ENCODE measurements at regions not wholly inside any gene's neighbourhood (a gene's known extent, or its start where the extent isn't known, plus 50 kb on each side); places are given as distances from the start of the nearest gene placed in this dataset.

- no peak overlapping the region for H3K27ac ChIP-seq (replicated peaks)
- no peak overlapping the region for H3K4me3 ChIP-seq (replicated peaks; ENCODE audit: insufficient read depth, low read length)
- H3K27me3 ChIP-seq (ENCODE audit: insufficient read depth, poor library complexity, severe bottlenecking): no peaks in the 10 kb centered on the region
- peak in 1 of 2 experiments; percentile 36 for DNase-seq (ENCODE audit: low read depth in 1 of 2, low spot score in 1 of 2)
- no peak for TF ChIP-seq GABPA (IDR thresholded peaks at IDR 0.05; ENCODE audit: low read depth)
- TF ChIP-seq POLR2AphosphoS5 (IDR thresholded peaks at IDR 0.05; ENCODE audit: low read depth): no peak
- no peak for TF ChIP-seq SPI1 (IDR thresholded peaks at IDR 0.05; ENCODE audit: borderline replicate concordance, low read depth)
- TF ChIP-seq CTCF (IDR thresholded peaks at IDR 0.05; ENCODE audit: insufficient read depth, low read length): no peak
- TF ChIP-seq REST (IDR thresholded peaks at IDR 0.05; ENCODE audit: insufficient replicate concordance, low read depth): no peak
Observed at GRCh38 chr1:56329970-56330369, 249.4 kb downstream of the PLPP3 start.

GRCh38 chr1:56327195-56327594 lies 252.2 kb downstream of the PLPP3 start:
- H3K27ac ChIP-seq (replicated peaks): no peak overlapping the region
- TF ChIP-seq REST (IDR thresholded peaks at IDR 0.05; ENCODE audit: insufficient replicate concordance, low read depth) (no peak), SPI1 (IDR thresholded peaks at IDR 0.05; ENCODE audit: borderline replicate concordance, low read depth) (no peak), GABPA (IDR thresholded peaks at IDR 0.05; ENCODE audit: low read depth) (no peak), CTCF (IDR thresholded peaks at IDR 0.05; ENCODE audit: insufficient read depth, low read length) (no peak), POLR2AphosphoS5 (IDR thresholded peaks at IDR 0.05; ENCODE audit: low read depth) (no peak)
- H3K4me3 ChIP-seq (replicated peaks; ENCODE audit: insufficient read depth, low read length): no peak overlapping the region
- H3K27me3 ChIP-seq (ENCODE audit: insufficient read depth, poor library complexity, severe bottlenecking): no peaks in the 10 kb centered on the region
- no peak for DNase-seq (ENCODE audit: low read depth in 1 of 2, low spot score in 1 of 2)

GRCh38 chr1:56326056-56326455 lies 253.3 kb downstream of the PLPP3 start:
- Histone ChIP-seq H3K4me3 (replicated peaks; ENCODE audit: insufficient read depth, low read length) (no peak overlapping the region), H3K27ac (replicated peaks) (no peak overlapping the region), H3K27me3 (ENCODE audit: insufficient read depth, poor library complexity, severe bottlenecking) (no peaks in the 10 kb centered on the region)
- TF ChIP-seq CTCF (IDR thresholded peaks at IDR 0.05; ENCODE audit: insufficient read depth, low read length) (no peak), GABPA (IDR thresholded peaks at IDR 0.05; ENCODE audit: low read depth) (no peak), SPI1 (IDR thresholded peaks at IDR 0.05; ENCODE audit: borderline replicate concordance, low read depth) (no peak), REST (IDR thresholded peaks at IDR 0.05; ENCODE audit: insufficient replicate concordance, low read depth) (no peak), POLR2AphosphoS5 (IDR thresholded peaks at IDR 0.05; ENCODE audit: low read depth) (no peak)
- no peak for DNase-seq (ENCODE audit: low read depth in 1 of 2, low spot score in 1 of 2)
